Spleen (tissue), 11 donors: ENCODE measurements at regions not wholly inside any gene's neighbourhood (a gene's known extent, or its start where the extent isn't known, plus 50 kb on each side); places are given as distances from the start of the nearest gene placed in this dataset.

Experiments
- DNase-seq: peaks from one replicate; pipeline ENCODE4 v3.0.0-alpha.2; 2020
- H3K27ac ChIP-seq, 8 donors: fragments of 200-600 bp; sonication (generic) in 7 of 8; 1 replicate in 4 of 8; 2 replicates in 4 of 8; pipeline versions ENCODE4 v1.5.0 to v1.8.0; 2016 to 2021; ENCODE audit warnings: inconsistent platforms in 4 of 8, mild to moderate bottlenecking in 4 of 8, moderate library complexity in 1 of 8
- H3K27me3 ChIP-seq, 7 donors: fragments of 200-600 bp; sonication (generic) in 6 of 7; replicated peaks in 1 of 7; 1 replicate in 4 of 7; 2 replicates in 3 of 7; pipeline versions ENCODE4 v1.5.0 to v1.8.0; 2016 to 2021; ENCODE audit warnings: inconsistent platforms in 3 of 7, mild to moderate bottlenecking in 1 of 7
- H3K36me3 ChIP-seq, 6 donors: fragments of 200-600 bp; sonication (generic) in 5 of 6; 1 replicate in 4 of 6; 2 replicates in 2 of 6; pipeline versions ENCODE4 v1.5.0 to v1.8.0; 2016 to 2021; ENCODE audit warnings: inconsistent platforms in 2 of 6
- H3K4me1 ChIP-seq, 6 donors: fragments of 200-600 bp; sonication (generic) in 5 of 6; 1 replicate in 3 of 6; 2 replicates in 3 of 6; pipeline versions ENCODE4 v1.5.0 to v1.8.0; 2016 to 2021; ENCODE audit warnings: inconsistent platforms in 3 of 6
- H3K4me3 ChIP-seq, 8 donors: fragments of 200-600 bp; sonication (generic) in 7 of 8; 1 replicate in 4 of 8; 2 replicates in 4 of 8; pipeline versions ENCODE4 v1.5.0 to v1.8.0; 2016 to 2021; ENCODE audit warnings: inconsistent platforms in 4 of 8, mild to moderate bottlenecking in 4 of 8, moderate library complexity in 2 of 8
- H3K9me3 ChIP-seq, 8 donors: fragments of 200-600 bp; sonication (generic) in 7 of 8; 1 replicate in 4 of 8; 2 replicates in 4 of 8; pipeline versions ENCODE4 v1.5.0 to v1.8.0; 2016 to 2021; ENCODE audit warnings: inconsistent platforms in 4 of 8
- POLR2A ChIP-seq, 3 donors: fragments of 450-650 bp; IDR thresholded peaks; one replicate each; pipeline ENCODE4 v1.5.1; 2017; ENCODE audit warnings: antibody characterized with exemption in 3 of 3, mild to moderate bottlenecking in 1 of 3
- POLR2AphosphoS5 ChIP-seq, 3 donors: sonication (generic); formaldehyde crosslinking; IDR thresholded peaks; one replicate each; pipeline ENCODE4 v1.5.1; 2017; ENCODE audit warnings: antibody characterized with exemption in 3 of 3
- WGBS, 5 donors: extraction: QIAGEN DNeasy Blood & Tissue Kit in 3 of 5; methylation state at CpG; one replicate each; pipeline versions ENCODE4 v1.1.5 to v1.1.7; 2013 to 2018; 5-methylcytosine and 5-hydroxymethylcytosine counted together
- intact Hi-C: fragments of 100-400 bp; cut with DNase I; formaldehyde crosslinking; loops from one replicate; pipeline ENCODE4 v1.15.0; 2023; ENCODE audit warnings: low total_unique reads
- TF ChIP-seq, protein P1 (sequence below), 11 experiments: fragments of 200-600 bp in 7 of 11; fragments of 450-650 bp in 4 of 11; sonication (generic) in 4 of 11; IDR thresholded peaks in 8 of 11; conservative IDR thresholded peaks in 3 of 11; 1 replicate in 7 of 11; 2 replicates in 4 of 11; pipeline versions ENCODE4 v1.4.0 to v1.8.0; 2016 to 2021; ENCODE audit warnings: antibody characterized with exemption in 11 of 11, inconsistent platforms in 4 of 11, mild to moderate bottlenecking in 1 of 11
- donor health status: healthy with polysubstance abuse.
- donor health status: DM: no; HTN: no; CAD: no; lungs with moderate emphysema.
- donor health status: DM: no; HTN: no; CAD: no.
- donor health status: Bipolar disorder and iron deficiency.
- donor health status: healthy.
- donor health status: DM: no; HTN: no; CAD: no.
- donor health status: DM: yes; HTN: yes; CAD: no.

- Histone ChIP-seq H3K27me3 (no peaks in the 10 kb centered on the region), H3K27ac (no peak overlapping the region), H3K9me3 (no peaks in the 10 kb centered on the region), H3K36me3 (no peaks in the 10 kb centered on the region), H3K4me1 (no peaks in the 10 kb centered on the region), H3K4me3 (no peak overlapping the region)
- TF ChIP-seq, protein P1, sequence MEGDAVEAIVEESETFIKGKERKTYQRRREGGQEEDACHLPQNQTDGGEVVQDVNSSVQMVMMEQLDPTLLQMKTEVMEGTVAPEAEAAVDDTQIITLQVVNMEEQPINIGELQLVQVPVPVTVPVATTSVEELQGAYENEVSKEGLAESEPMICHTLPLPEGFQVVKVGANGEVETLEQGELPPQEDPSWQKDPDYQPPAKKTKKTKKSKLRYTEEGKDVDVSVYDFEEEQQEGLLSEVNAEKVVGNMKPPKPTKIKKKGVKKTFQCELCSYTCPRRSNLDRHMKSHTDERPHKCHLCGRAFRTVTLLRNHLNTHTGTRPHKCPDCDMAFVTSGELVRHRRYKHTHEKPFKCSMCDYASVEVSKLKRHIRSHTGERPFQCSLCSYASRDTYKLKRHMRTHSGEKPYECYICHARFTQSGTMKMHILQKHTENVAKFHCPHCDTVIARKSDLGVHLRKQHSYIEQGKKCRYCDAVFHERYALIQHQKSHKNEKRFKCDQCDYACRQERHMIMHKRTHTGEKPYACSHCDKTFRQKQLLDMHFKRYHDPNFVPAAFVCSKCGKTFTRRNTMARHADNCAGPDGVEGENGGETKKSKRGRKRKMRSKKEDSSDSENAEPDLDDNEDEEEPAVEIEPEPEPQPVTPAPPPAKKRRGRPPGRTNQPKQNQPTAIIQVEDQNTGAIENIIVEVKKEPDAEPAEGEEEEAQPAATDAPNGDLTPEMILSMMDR (IDR thresholded peaks at IDR 0.05 in 8 of 11, conservative IDR thresholded peaks at IDR 0.05 in 3 of 11), result no peak
- TF ChIP-seq POLR2A (IDR thresholded peaks at IDR 0.05), result no peak
- no peak for TF ChIP-seq POLR2AphosphoS5 (IDR thresholded peaks at IDR 0.05)
- WGBS, 5 donors, result 79 to 91% (median 81%) methylated on average over 2 of the region's 2 CpGs
- intact Hi-C loops, result no loop called here
- DNase-seq, result no peak
Measured at GRCh38 chr3:59273976-59274375, 224.2 kb upstream of the CFAP20DC start.

GRCh38 chr3:59271971-59272370, 222.1 kb upstream of the CFAP20DC start:
- Histone ChIP-seq H3K27ac (no peak overlapping the region), H3K36me3 (no peaks in the 10 kb centered on the region), H3K27me3 (no peaks in the 10 kb centered on the region), H3K4me3 (no peak overlapping the region), H3K4me1 (no peaks in the 10 kb centered on the region), H3K9me3 (no peaks in the 10 kb centered on the region)
- DNase-seq, result no peak
- intact Hi-C loops, result no loop called here
- WGBS, 5 donors, result 82 to 95% (median 89%) methylated on average over 2 of the region's 2 CpGs
- no peak for TF ChIP-seq POLR2A (IDR thresholded peaks at IDR 0.05)
- TF ChIP-seq, protein P1 (IDR thresholded peaks at IDR 0.05 in 8 of 11, conservative IDR thresholded peaks at IDR 0.05 in 3 of 11), result no peak

GRCh38 chr3:59270921-59271320, 221.1 kb upstream of the CFAP20DC start:
- TF ChIP-seq POLR2A (IDR thresholded peaks at IDR 0.05) (no peak), POLR2AphosphoS5 (IDR thresholded peaks at IDR 0.05) (no peak)
- TF ChIP-seq, protein P1 (IDR thresholded peaks at IDR 0.05 in 8 of 11, conservative IDR thresholded peaks at IDR 0.05 in 3 of 11), result no peak
- Histone ChIP-seq H3K27ac (no peak overlapping the region), H3K4me1 (no peaks in the 10 kb centered on the region), H3K4me3 (no peak overlapping the region), H3K9me3 (no peaks in the 10 kb centered on the region), H3K27me3 (no peaks in the 10 kb centered on the region), H3K36me3 (no peaks in the 10 kb centered on the region)
- intact Hi-C loops, result no loop called here
- 94 to 97% (median 95%) methylated on average over 4 of the region's 4 CpGs for WGBS, 5 donors
- no peak for DNase-seq

- no peak for DNase-seq
- intact Hi-C loops, result no loop called here
- no peak overlapping the region for H3K27ac ChIP-seq
- no peaks in the 10 kb centered on the region for H3K4me1 ChIP-seq
- no peak overlapping the region for H3K4me3 ChIP-seq
- H3K36me3 ChIP-seq, result no peaks in the 10 kb centered on the region
- no peaks in the 10 kb centered on the region for H3K27me3 ChIP-seq
- H3K9me3 ChIP-seq, result no peaks in the 10 kb centered on the region
- 91 to 98% (median 93%) methylated on average over 2 of the region's 2 CpGs for WGBS, 5 donors
- TF ChIP-seq, protein P1 (IDR thresholded peaks at IDR 0.05 in 8 of 11, conservative IDR thresholded peaks at IDR 0.05 in 3 of 11), result no peak
- TF ChIP-seq POLR2AphosphoS5 (IDR thresholded peaks at IDR 0.05) (no peak), POLR2A (IDR thresholded peaks at IDR 0.05) (no peak)
Measured at GRCh38 chr3:59270209-59270608, 220.4 kb upstream of the CFAP20DC start.
